ENCODE measurements at regions not wholly inside any gene's neighbourhood (a gene's known extent, or its start where the extent isn't known, plus 50 kb on each side); places are given as distances from the start of the nearest gene placed in this dataset.
"Not testable (repeated sequence)": the region's sequence is repeated elsewhere in the genome, so short reads cannot be mapped to it uniquely, and the experiment has no call there.

GRCh38 chr4:55028196-55028595 lies 97.2 kb downstream of the KDR start:
- Histone ChIP-seq H2AFZ (ENCODE audit: low read depth, low read length, severe bottlenecking) (no peak overlapping the region), H3K27me3 (ENCODE audit: low read length) (no peaks in the 10 kb centered on the region), H3K9me3 (ENCODE audit: insufficient read depth, low read length) (no peaks in the 10 kb centered on the region), H3K36me3 (ENCODE audit: low read length) (no peaks in the 10 kb centered on the region), H3K4me2 (ENCODE audit: low read depth, low read length, poor library complexity, severe bottlenecking) (no peak overlapping the region), H3F3A (ENCODE audit: insufficient read depth) (no peaks in the 10 kb centered on the region), H3K9ac (ENCODE audit: low read length) (no peak overlapping the region), H3K27ac (ENCODE audit: low read depth, low read length) (no peak overlapping the region), H3K9me2 (replicated peaks; ENCODE audit: insufficient read depth, low read length) (no peaks in the 10 kb centered on the region), H4K20me1 (ENCODE audit: low read depth, low read length) (no peaks in the 10 kb centered on the region), H3K79me2 (ENCODE audit: insufficient read depth, low read length) (no peaks in the 10 kb centered on the region), H3K4me3 (ENCODE audit: insufficient read depth, low read length, poor library complexity, severe bottlenecking) (no peak overlapping the region)
- TF ChIP-seq EZH2phosphoT487 (conservative IDR thresholded peaks at IDR 0.05; ENCODE audit: low read length): no peak
- no peak for TF ChIP-seq CTCF (IDR thresholded peaks at IDR 0.05; ENCODE audit: insufficient read depth, low read length, poor library complexity, severe bottlenecking)

- H3K79me2 ChIP-seq (ENCODE audit: insufficient read depth, low read length): no peaks in the 10 kb centered on the region
Measured at GRCh38 chr4:55027596-55027995, 97.8 kb downstream of the KDR start.

GRCh38 chr4:55025456-55025855 lies 99.9 kb downstream of the KDR start:
- not testable (repeated sequence) for H3K9ac ChIP-seq (ENCODE audit: low read length); H3K79me2 ChIP-seq (ENCODE audit: insufficient read depth, low read length); H3K9me3 ChIP-seq (ENCODE audit: insufficient read depth, low read length); H2AFZ ChIP-seq (ENCODE audit: low read depth, low read length, severe bottlenecking); H3K9me2 ChIP-seq (replicated peaks; ENCODE audit: insufficient read depth, low read length); H4K20me1 ChIP-seq (ENCODE audit: low read depth, low read length); H3F3A ChIP-seq (ENCODE audit: insufficient read depth); H3K27ac ChIP-seq (ENCODE audit: low read depth, low read length); H3K4me2 ChIP-seq (ENCODE audit: low read depth, low read length, poor library complexity, severe bottlenecking); H3K4me3 ChIP-seq (ENCODE audit: insufficient read depth, low read length, poor library complexity, severe bottlenecking); H3K27me3 ChIP-seq (ENCODE audit: low read length); H3K36me3 ChIP-seq (ENCODE audit: low read length)

More at GRCh38 chr4:55027596-55027995, 97.8 kb downstream of the KDR start:
- no peaks in the 10 kb centered on the region for H3K36me3 ChIP-seq (ENCODE audit: low read length)
- no peaks in the 10 kb centered on the region for H3K27me3 ChIP-seq (ENCODE audit: low read length)
- no peak overlapping the region for H3K4me3 ChIP-seq (ENCODE audit: insufficient read depth, low read length, poor library complexity, severe bottlenecking)
- no peaks in the 10 kb centered on the region for H3K9me2 ChIP-seq (replicated peaks; ENCODE audit: insufficient read depth, low read length)
- H3K9ac ChIP-seq (ENCODE audit: low read length): no peak overlapping the region
- H4K20me1 ChIP-seq (ENCODE audit: low read depth, low read length): no peaks in the 10 kb centered on the region
- no peaks in the 10 kb centered on the region for H3K9me3 ChIP-seq (ENCODE audit: insufficient read depth, low read length)
- H3K27ac ChIP-seq (ENCODE audit: low read depth, low read length): no peak overlapping the region
- H3F3A ChIP-seq (ENCODE audit: insufficient read depth): no peaks in the 10 kb centered on the region
- TF ChIP-seq CTCF (IDR thresholded peaks at IDR 0.05; ENCODE audit: insufficient read depth, low read length, poor library complexity, severe bottlenecking) (no peak), EZH2phosphoT487 (conservative IDR thresholded peaks at IDR 0.05; ENCODE audit: low read length) (no peak)
- H2AFZ ChIP-seq (ENCODE audit: low read depth, low read length, severe bottlenecking): no peak overlapping the region
- H3K4me2 ChIP-seq (ENCODE audit: low read depth, low read length, poor library complexity, severe bottlenecking): no peak overlapping the region

- H3K4me2 ChIP-seq (ENCODE audit: low read depth, low read length, poor library complexity, severe bottlenecking): no peak overlapping the region
- no peaks in the 10 kb centered on the region for H3K9me2 ChIP-seq (replicated peaks; ENCODE audit: insufficient read depth, low read length)
- no peaks in the 10 kb centered on the region for H3K79me2 ChIP-seq (ENCODE audit: insufficient read depth, low read length)
- H3K4me3 ChIP-seq (ENCODE audit: insufficient read depth, low read length, poor library complexity, severe bottlenecking): no peak overlapping the region
- H3K27me3 ChIP-seq (ENCODE audit: low read length): no peaks in the 10 kb centered on the region
- no peak overlapping the region for H2AFZ ChIP-seq (ENCODE audit: low read depth, low read length, severe bottlenecking)
- H4K20me1 ChIP-seq (ENCODE audit: low read depth, low read length): no peaks in the 10 kb centered on the region
- H3K36me3 ChIP-seq (ENCODE audit: low read length): no peaks in the 10 kb centered on the region
- no peaks in the 10 kb centered on the region for H3F3A ChIP-seq (ENCODE audit: insufficient read depth)
- no peak overlapping the region for H3K9ac ChIP-seq (ENCODE audit: low read length)
- no peak for TF ChIP-seq EZH2phosphoT487 (conservative IDR thresholded peaks at IDR 0.05; ENCODE audit: low read length)
- no peak for TF ChIP-seq CTCF (IDR thresholded peaks at IDR 0.05; ENCODE audit: insufficient read depth, low read length, poor library complexity, severe bottlenecking)
- H3K9me3 ChIP-seq (ENCODE audit: insufficient read depth, low read length): no peaks in the 10 kb centered on the region
- no peak overlapping the region for H3K27ac ChIP-seq (ENCODE audit: low read depth, low read length)
Measured at GRCh38 chr4:55023030-55023429, 102.4 kb downstream of the KDR start.

Data from SU-DHL-6 (cell line).